Naive thymus-derived CD4-positive, alpha-beta T cell (primary cell): ENCODE measurements at regions not wholly inside any gene's neighbourhood (a gene's known extent, or its start where the extent isn't known, plus 50 kb on each side); places are given as distances from the start of the nearest gene placed in this dataset.

Experiments
- ATAC-seq: fragments of 150-1000 bp; cut with Tn5 transposase; 2 replicates; pipeline ENCODE4 v1.10.0; 2021; ENCODE audit warnings: mild to moderate bottlenecking, moderate library complexity
- CTCF ChIA-PET: fragments of 350-600 bp; sonication (Branson Sonifier 250); formaldehyde crosslinking; loops from one replicate; lab custom pipeline; 2021; ENCODE audit warnings: antibody characterized with exemption; lab: Charles Lee
- POLR2A ChIA-PET: fragments of 350-600 bp; sonication (Branson Sonifier 250); formaldehyde crosslinking; loops from one replicate; lab custom pipeline; 2021; ENCODE audit warnings: antibody characterized with exemption, inconsistent platforms; lab: Charles Lee
- DNase-seq, 9 donors: peaks; one replicate each; pipeline versions ENCODE4 v3.0.0 to v3.0.0-alpha.2; 2020 to 2022; ENCODE audit warnings: mixed read lengths in 1 of 9
- H3K27ac ChIP-seq: one replicate; pipeline ENCODE4 v1.7.0; 2013; ENCODE audit warnings: mild to moderate bottlenecking, low read depth, low read length, moderate library complexity
- H3K27me3 ChIP-seq, 2 donors: one replicate each; pipeline ENCODE4 v1.7.0; 2013; ENCODE audit warnings: low read length in 2 of 2, mild to moderate bottlenecking in 2 of 2, moderate library complexity in 2 of 2; ENCODE audit not compliant: control insufficient read depth in 2 of 2, insufficient read depth in 2 of 2
- H3K36me3 ChIP-seq, 3 experiments: 1 replicate in 2 of 3; 2 replicates in 1 of 3; pipeline ENCODE4 v1.7.0; 2013; ENCODE audit warnings: low read length in 3 of 3, mild to moderate bottlenecking in 3 of 3, moderate library complexity in 1 of 3; ENCODE audit not compliant: insufficient read depth in 3 of 3, control insufficient read depth in 2 of 3
- H3K4me1 ChIP-seq, 2 donors: one replicate each; pipeline ENCODE4 v1.7.0; 2013; ENCODE audit warnings: low read length in 2 of 2, mild to moderate bottlenecking in 2 of 2, moderate library complexity in 1 of 2; ENCODE audit not compliant: control insufficient read depth in 2 of 2, insufficient read depth in 2 of 2
- H3K4me3 ChIP-seq: 2 replicates; pipeline ENCODE4 v1.7.0; 2013; ENCODE audit warnings: mild to moderate bottlenecking, low read length
- H3K9me3 ChIP-seq, 3 experiments: 1 replicate in 2 of 3; 2 replicates in 1 of 3; pipeline ENCODE4 v1.7.0; 2013; ENCODE audit warnings: low read length in 3 of 3; ENCODE audit not compliant: control insufficient read depth in 2 of 3
- H3K27ac Mint-ChIP-seq, 9 donors: one replicate each; pipeline ENCODE4 v1.8.0; 2020 to 2022; ENCODE audit warnings: mixed read lengths in 9 of 9, mild to moderate bottlenecking in 8 of 9, moderate library complexity in 5 of 9, inconsistent platforms in 2 of 9
- H3K27me3 Mint-ChIP-seq, 5 donors: one replicate each; pipeline ENCODE4 v1.8.0; 2021 to 2022; ENCODE audit warnings: mixed read lengths in 5 of 5, mild to moderate bottlenecking in 1 of 5
- H3K36me3 Mint-ChIP-seq, 5 donors: one replicate each; pipeline ENCODE4 v1.8.0; 2020 to 2022; ENCODE audit warnings: mixed read lengths in 5 of 5, mild to moderate bottlenecking in 3 of 5, inconsistent platforms in 1 of 5
- H3K4me1 Mint-ChIP-seq, 7 donors: one replicate each; pipeline ENCODE4 v1.8.0; 2020 to 2022; ENCODE audit warnings: mixed read lengths in 7 of 7, mild to moderate bottlenecking in 3 of 7, inconsistent platforms in 1 of 7
- H3K4me3 Mint-ChIP-seq, 10 donors: one replicate each; pipeline ENCODE4 v1.8.0; 2020 to 2022; ENCODE audit warnings: mild to moderate bottlenecking in 10 of 10, mixed read lengths in 10 of 10, moderate library complexity in 6 of 10, inconsistent platforms in 2 of 10
- H3K9me3 Mint-ChIP-seq, 11 donors: one replicate each; pipeline ENCODE4 v1.8.0; 2020 to 2022; ENCODE audit warnings: mixed read lengths in 11 of 11, mild to moderate bottlenecking in 4 of 11, inconsistent platforms in 1 of 11, moderate library complexity in 1 of 11
- intact Hi-C, 2 donors: fragments of 100-400 bp; cut with micrococcal nuclease; formaldehyde crosslinking; loops; one replicate each; pipeline ENCODE4 v1.15.1; 2023

GRCh38 chr16:6343157-6343556 lies 989.5 kb upstream of the RBFOX1 start:
- Histone ChIP-seq H3K9me3 (no peaks in the 10 kb centered on the region), H3K27me3 (no peaks in the 10 kb centered on the region), H3K4me3 (no peak overlapping the region), H3K4me1 (no peaks in the 10 kb centered on the region), H3K27ac (no peak overlapping the region), H3K36me3 (no peaks in the 10 kb centered on the region)
- no peak for DNase-seq
- Mint-ChIP-seq H3K4me1 (no peaks in the 10 kb centered on the region), H3K36me3 (no peaks in the 10 kb centered on the region), H3K27ac (no peak overlapping the region), H3K9me3 (peaks cover 2 to 26% (median 15%) of the 10 kb centered on the region in 11 donors), H3K27me3 (peaks cover 0 to 4% (median 0%) of the 10 kb centered on the region in 5 donors), H3K4me3 (no peak overlapping the region)
- no peak for ATAC-seq
- CTCF ChIA-PET = no interaction called here
- intact Hi-C loops = no loop called here
- POLR2A ChIA-PET = no interaction called here

GRCh38 chr16:6341981-6342380 lies 990.7 kb upstream of the RBFOX1 start:
- Mint-ChIP-seq H3K36me3 (no peaks in the 10 kb centered on the region), H3K9me3 (peaks cover 2 to 28% (median 14%) of the 10 kb centered on the region in 11 donors), H3K27ac (no peak overlapping the region), H3K4me3 (no peak overlapping the region), H3K4me1 (no peaks in the 10 kb centered on the region), H3K27me3 (no peaks in the 10 kb centered on the region)
- DNase-seq = no peak
- Histone ChIP-seq H3K9me3 (no peaks in the 10 kb centered on the region), H3K36me3 (no peaks in the 10 kb centered on the region), H3K27me3 (no peaks in the 10 kb centered on the region), H3K27ac (no peak overlapping the region), H3K4me3 (no peak overlapping the region), H3K4me1 (no peaks in the 10 kb centered on the region)
- CTCF ChIA-PET = no interaction called here
- POLR2A ChIA-PET = no interaction called here
- ATAC-seq = no peak
- intact Hi-C loops = no loop called here

- ATAC-seq (no peak), DNase-seq (no peak)
- H3K27ac ChIP-seq = no peak overlapping the region
- no peak overlapping the region for H3K27ac Mint-ChIP-seq
- H3K4me1 ChIP-seq = no peaks in the 10 kb centered on the region
- H3K4me3 Mint-ChIP-seq = no peak overlapping the region
- peaks cover 0 to 28% (median 9%) of the 10 kb centered on the region in 11 donors for H3K9me3 Mint-ChIP-seq
- H3K36me3 ChIP-seq = no peaks in the 10 kb centered on the region
- no peaks in the 10 kb centered on the region for H3K36me3 Mint-ChIP-seq
- H3K4me3 ChIP-seq = no peak overlapping the region
- ChIA-PET CTCF (no interaction called here), POLR2A (no interaction called here)
- intact Hi-C loops = loop anchor here in 1 of 2 donors (1.0 kb wide), 1 partner anchor 23 kb away; no protein-coding TSS in a partner anchor
- H3K27me3 Mint-ChIP-seq = no peaks in the 10 kb centered on the region
- H3K9me3 ChIP-seq = no peaks in the 10 kb centered on the region
- no peaks in the 10 kb centered on the region for H3K27me3 ChIP-seq
- no peaks in the 10 kb centered on the region for H3K4me1 Mint-ChIP-seq
Observed at GRCh38 chr16:6335072-6335471, 997.6 kb upstream of the RBFOX1 start.

GRCh38 chr16:6331770-6332169 lies 1000.9 kb upstream of the RBFOX1 start:
- CTCF ChIA-PET = no interaction called here

GRCh38 chr16:6317934-6318333 lies 1014.7 kb upstream of the RBFOX1 start:
- Histone ChIP-seq H3K36me3 (no peaks in the 10 kb centered on the region), H3K4me3 (no peak overlapping the region), H3K4me1 (no peaks in the 10 kb centered on the region), H3K27me3 (no peaks in the 10 kb centered on the region), H3K27ac (no peak overlapping the region), H3K9me3 (no peaks in the 10 kb centered on the region)
- CTCF ChIA-PET = no interaction called here
- Mint-ChIP-seq H3K36me3 (no peaks in the 10 kb centered on the region), H3K4me1 (peaks cover 0 to 1% (median 0%) of the 10 kb centered on the region in 7 donors), H3K27ac (no peak overlapping the region), H3K4me3 (no peak overlapping the region), H3K9me3 (peaks cover 0 to 19% (median 9%) of the 10 kb centered on the region in 11 donors), H3K27me3 (no peaks in the 10 kb centered on the region)
- POLR2A ChIA-PET = interaction anchor here (0.6 kb wide), 1 partner anchor 125 kb away, joined by 3 read pairs; no protein-coding TSS in a partner anchor
- intact Hi-C loops = no loop called here
- ATAC-seq = no peak
- DNase-seq = no peak

More at GRCh38 chr16:6331770-6332169, 1000.9 kb upstream of the RBFOX1 start:
- H3K27me3 Mint-ChIP-seq = no peaks in the 10 kb centered on the region
- ATAC-seq (no peak), DNase-seq (no peak)
- Histone ChIP-seq H3K4me3 (no peak overlapping the region), H3K4me1 (no peaks in the 10 kb centered on the region), H3K27me3 (no peaks in the 10 kb centered on the region), H3K27ac (no peak overlapping the region), H3K9me3 (peaks cover 0 to 3% (median 0%) of the 10 kb centered on the region in 3 experiments), H3K36me3 (no peaks in the 10 kb centered on the region)
- POLR2A ChIA-PET = no interaction called here
- no peaks in the 10 kb centered on the region for H3K4me1 Mint-ChIP-seq
- no peak overlapping the region for H3K4me3 Mint-ChIP-seq
- H3K27ac Mint-ChIP-seq = no peak overlapping the region
- H3K36me3 Mint-ChIP-seq = no peaks in the 10 kb centered on the region
- intact Hi-C loops = no loop called here
- H3K9me3 Mint-ChIP-seq = peaks cover 0 to 21% (median 8%) of the 10 kb centered on the region in 11 donors

GRCh38 chr16:6309271-6309670 lies 1023.4 kb upstream of the RBFOX1 start:
- H3K4me3 ChIP-seq = no peak overlapping the region
- DNase-seq (no peak), ATAC-seq (no peak)
- H3K27me3 Mint-ChIP-seq = no peaks in the 10 kb centered on the region
- no peaks in the 10 kb centered on the region for H3K4me1 ChIP-seq
- no peaks in the 10 kb centered on the region for H3K36me3 ChIP-seq
- H3K27me3 ChIP-seq = no peaks in the 10 kb centered on the region
- peaks cover 0 to 6% (median 0%) of the 10 kb centered on the region in 3 experiments for H3K9me3 ChIP-seq
- CTCF ChIA-PET = no interaction called here
- no peaks in the 10 kb centered on the region for H3K4me1 Mint-ChIP-seq
- no peak overlapping the region for H3K27ac ChIP-seq
- no peak overlapping the region for H3K4me3 Mint-ChIP-seq
- H3K9me3 Mint-ChIP-seq = peaks cover 0 to 10% (median 5%) of the 10 kb centered on the region in 11 donors
- H3K36me3 Mint-ChIP-seq = no peaks in the 10 kb centered on the region
- POLR2A ChIA-PET = no interaction called here
- no peak overlapping the region for H3K27ac Mint-ChIP-seq
- intact Hi-C loops = no loop called here

GRCh38 chr16:6308176-6308575 lies 1024.5 kb upstream of the RBFOX1 start:
- Mint-ChIP-seq H3K4me1 (no peaks in the 10 kb centered on the region), H3K9me3 (peaks cover 0 to 9% (median 4%) of the 10 kb centered on the region in 11 donors), H3K27me3 (no peaks in the 10 kb centered on the region), H3K27ac (no peak overlapping the region), H3K36me3 (no peaks in the 10 kb centered on the region), H3K4me3 (no peak overlapping the region)
- ATAC-seq (no peak), DNase-seq (no peak)
- no peaks in the 10 kb centered on the region for H3K36me3 ChIP-seq
- ChIA-PET POLR2A (no interaction called here), CTCF (no interaction called here)
- no peaks in the 10 kb centered on the region for H3K27me3 ChIP-seq
- no peak overlapping the region for H3K4me3 ChIP-seq
- H3K27ac ChIP-seq = no peak overlapping the region
- intact Hi-C loops = no loop called here
- peaks cover 0 to 6% (median 0%) of the 10 kb centered on the region in 3 experiments for H3K9me3 ChIP-seq
- H3K4me1 ChIP-seq = no peaks in the 10 kb centered on the region
